Fibroblast of lung (primary cell): ENCODE measurements at regions not wholly inside any gene's neighbourhood (a gene's known extent, or its start where the extent isn't known, plus 50 kb on each side); places are given as distances from the start of the nearest gene placed in this dataset.

ENCODE experiments used
- DNase-seq, 2 donors: peaks; one replicate each; pipeline versions ENCODE4 v3.0.0 to v3.0.0-alpha.2; 2010; ENCODE audit warnings: low read depth in 2 of 2
- H2AFZ ChIP-seq: 2 replicates; pipeline ENCODE4 v1.5.1; 2012; ENCODE audit warnings: low read length, control low read depth, inconsistent platforms
- H3K27ac ChIP-seq: 2 replicates; pipeline ENCODE4 v1.5.1; 2011; ENCODE audit warnings: low read length, control low read depth; ENCODE audit not compliant: insufficient read depth
- H3K27me3 ChIP-seq: 2 replicates; pipeline ENCODE4 v1.5.1; 2011; ENCODE audit warnings: mild to moderate bottlenecking, low read length; ENCODE audit not compliant: control insufficient read depth, insufficient read depth
- H3K36me3 ChIP-seq: 2 replicates; pipeline ENCODE4 v1.5.1; 2011; ENCODE audit warnings: low read length; ENCODE audit not compliant: control insufficient read depth, insufficient read depth
- H3K4me1 ChIP-seq: 2 replicates; pipeline ENCODE4 v1.5.1; 2011; ENCODE audit warnings: low read length; ENCODE audit not compliant: control insufficient read depth, insufficient read depth; ENCODE audit errors: extremely low read depth
- H3K4me2 ChIP-seq: 2 replicates; pipeline ENCODE4 v1.5.1; 2011; ENCODE audit warnings: low read length, control low read depth; ENCODE audit not compliant: insufficient read depth; ENCODE audit errors: extremely low read depth
- H3K4me3 ChIP-seq, 4 experiments: fragments of 200-600 bp in 1 of 4; sonication (generic) in 1 of 4; replicated peaks in 1 of 4; 2 replicates each; pipeline ENCODE4 v1.5.1; 2011 to 2016; ENCODE audit warnings: low read length in 4 of 4, low read depth in 3 of 4, mild to moderate bottlenecking in 3 of 4, control low read depth in 2 of 4, inconsistent platforms in 1 of 4, mixed read lengths in 1 of 4; ENCODE audit not compliant: insufficient read depth in 1 of 4; ENCODE audit errors: control extremely low read depth in 1 of 4
- H3K79me2 ChIP-seq: 2 replicates; pipeline ENCODE4 v1.5.1; 2012; ENCODE audit warnings: mild to moderate bottlenecking, low read length, inconsistent platforms; ENCODE audit not compliant: control insufficient read depth, insufficient read depth
- H3K9ac ChIP-seq: 2 replicates; pipeline ENCODE4 v1.5.1; 2011; ENCODE audit warnings: mild to moderate bottlenecking, low read length, control low read depth; ENCODE audit not compliant: insufficient read depth
- H3K9me3 ChIP-seq: 2 replicates; pipeline ENCODE4 v1.5.1; 2012; ENCODE audit warnings: low read depth, low read length; ENCODE audit not compliant: control insufficient read depth, insufficient read depth
- H4K20me1 ChIP-seq: 2 replicates; pipeline ENCODE4 v1.5.1; 2011; ENCODE audit warnings: low read length; ENCODE audit not compliant: control insufficient read depth, insufficient read depth; ENCODE audit errors: extremely low read depth
- EZH2 ChIP-seq: IDR thresholded peaks from 2 replicates; pipeline ENCODE4 v1.5.1; 2012; ENCODE audit warnings: low read length, control low read depth, mild to moderate bottlenecking; ENCODE audit errors: missing control alignments
- TF ChIP-seq, protein P1 (sequence below), 2 donors: IDR thresholded peaks in 1 of 2; conservative IDR thresholded peaks in 1 of 2; 1 replicate in 1 of 2; 2 replicates in 1 of 2; pipeline ENCODE4 v1.5.1; 2011 to 2012; ENCODE audit warnings: low read length in 2 of 2, control low read depth in 1 of 2, inconsistent platforms in 1 of 2, low read depth in 1 of 2, mild to moderate bottlenecking in 1 of 2

GRCh38 chr3:67289626-67290025 lies 291.5 kb downstream of the KBTBD8 start:
- DNase-seq = no peak
- TF ChIP-seq, protein P1, sequence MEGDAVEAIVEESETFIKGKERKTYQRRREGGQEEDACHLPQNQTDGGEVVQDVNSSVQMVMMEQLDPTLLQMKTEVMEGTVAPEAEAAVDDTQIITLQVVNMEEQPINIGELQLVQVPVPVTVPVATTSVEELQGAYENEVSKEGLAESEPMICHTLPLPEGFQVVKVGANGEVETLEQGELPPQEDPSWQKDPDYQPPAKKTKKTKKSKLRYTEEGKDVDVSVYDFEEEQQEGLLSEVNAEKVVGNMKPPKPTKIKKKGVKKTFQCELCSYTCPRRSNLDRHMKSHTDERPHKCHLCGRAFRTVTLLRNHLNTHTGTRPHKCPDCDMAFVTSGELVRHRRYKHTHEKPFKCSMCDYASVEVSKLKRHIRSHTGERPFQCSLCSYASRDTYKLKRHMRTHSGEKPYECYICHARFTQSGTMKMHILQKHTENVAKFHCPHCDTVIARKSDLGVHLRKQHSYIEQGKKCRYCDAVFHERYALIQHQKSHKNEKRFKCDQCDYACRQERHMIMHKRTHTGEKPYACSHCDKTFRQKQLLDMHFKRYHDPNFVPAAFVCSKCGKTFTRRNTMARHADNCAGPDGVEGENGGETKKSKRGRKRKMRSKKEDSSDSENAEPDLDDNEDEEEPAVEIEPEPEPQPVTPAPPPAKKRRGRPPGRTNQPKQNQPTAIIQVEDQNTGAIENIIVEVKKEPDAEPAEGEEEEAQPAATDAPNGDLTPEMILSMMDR (conservative IDR thresholded peaks at IDR 0.05 in 1 of 2, IDR thresholded peaks at IDR 0.05 in 1 of 2; ENCODE audit: low read depth in 1 of 2, low read length in 2 of 2) = no peak
- TF ChIP-seq EZH2 = no peak
- Histone ChIP-seq H3K4me3 (no peak overlapping the region), H3K79me2 (no peaks in the 10 kb centered on the region), H3K27me3 (no peaks in the 10 kb centered on the region), H3K9ac (no peak overlapping the region), H3K4me1 (no peaks in the 10 kb centered on the region), H3K36me3 (no peaks in the 10 kb centered on the region), H3K9me3 (no peaks in the 10 kb centered on the region), H3K27ac (no peak overlapping the region), H2AFZ (no peak overlapping the region), H3K4me2 (no peak overlapping the region), H4K20me1 (no peaks in the 10 kb centered on the region)

DNA sequence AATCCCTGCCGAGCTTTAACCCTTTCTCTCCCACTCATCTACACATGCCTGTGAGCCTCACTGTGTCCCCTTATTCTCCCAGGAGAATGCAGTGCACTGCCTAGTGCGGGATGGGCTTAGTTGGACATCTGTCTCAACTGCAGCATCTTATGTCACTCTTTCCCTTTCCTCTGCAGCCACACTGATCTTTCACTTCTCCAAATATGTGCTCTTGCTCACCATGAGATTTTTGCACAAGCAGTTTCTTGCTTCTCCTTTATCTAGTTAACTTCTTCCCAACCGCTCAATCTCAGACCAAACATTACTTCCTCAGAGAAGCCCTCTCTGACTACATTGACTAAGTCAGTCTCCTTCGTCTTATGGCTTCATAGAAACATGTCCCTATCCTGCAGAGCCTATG lies 292.3 kb downstream of the KBTBD8 start:
- H3K4me2 ChIP-seq = no peak overlapping the region
- DNase-seq = no peak
- H3K9ac ChIP-seq = no peak overlapping the region
- no peaks in the 10 kb centered on the region for H3K79me2 ChIP-seq
- no peak for TF ChIP-seq EZH2
- TF ChIP-seq, protein P1 (conservative IDR thresholded peaks at IDR 0.05 in 1 of 2, IDR thresholded peaks at IDR 0.05 in 1 of 2; ENCODE audit: low read depth in 1 of 2, low read length in 2 of 2) = no peak
- H4K20me1 ChIP-seq = no peaks in the 10 kb centered on the region
- H3K27me3 ChIP-seq = no peaks in the 10 kb centered on the region
- H3K9me3 ChIP-seq = no peaks in the 10 kb centered on the region
- H3K27ac ChIP-seq = no peak overlapping the region
- H3K4me1 ChIP-seq = no peaks in the 10 kb centered on the region
- H3K36me3 ChIP-seq = no peaks in the 10 kb centered on the region
- no peak overlapping the region for H3K4me3 ChIP-seq
- H2AFZ ChIP-seq = no peak overlapping the region

GRCh38 chr3:67291287-67292252 lies 293.5 kb downstream of the KBTBD8 start:
- H3K79me2 ChIP-seq = no peaks in the 10 kb centered on the region
- no peak overlapping the region for H3K27ac ChIP-seq
- H3K4me3 ChIP-seq = no peak overlapping the region
- H3K4me1 ChIP-seq = no peaks in the 10 kb centered on the region
- no peak for DNase-seq
- H3K27me3 ChIP-seq = no peaks in the 10 kb centered on the region
- H3K4me2 ChIP-seq = no peak overlapping the region
- TF ChIP-seq, protein P1 (conservative IDR thresholded peaks at IDR 0.05 in 1 of 2, IDR thresholded peaks at IDR 0.05 in 1 of 2; ENCODE audit: low read depth in 1 of 2, low read length in 2 of 2) = no peak
- no peak for TF ChIP-seq EZH2
- no peak overlapping the region for H3K9ac ChIP-seq
- no peaks in the 10 kb centered on the region for H4K20me1 ChIP-seq
- H3K9me3 ChIP-seq = no peaks in the 10 kb centered on the region
- no peaks in the 10 kb centered on the region for H3K36me3 ChIP-seq
- no peak overlapping the region for H2AFZ ChIP-seq
